H1 (cell line): ENCODE measurements at regions not wholly inside any gene's neighbourhood (a gene's known extent, or its start where the extent isn't known, plus 50 kb on each side); places are given as distances from the start of the nearest gene placed in this dataset.
A peak's percentile ranks its signal among the peaks of the same experiment; 100 is the strongest.

Experiments used
- CTCF ChIA-PET: fragments of 300-600 bp; sonication (Branson Sonifier 250); formaldehyde crosslinking; loops from one replicate; lab custom pipeline; 2021; ENCODE audit not compliant: partially characterized antibody; lab: Charles Lee
- POLR2A ChIA-PET: fragments of 300-600 bp; sonication (Branson Sonifier 250); formaldehyde crosslinking; loops from one replicate; lab custom pipeline; 2021; ENCODE audit warnings: inconsistent platforms; ENCODE audit not compliant: partially characterized antibody; lab: Charles Lee
- DNase-seq, 2 experiments: peaks; one replicate each; pipeline versions ENCODE4 v3.0.0 to v3.0.0-alpha.2; 2010 to 2022; ENCODE audit warnings: low spot score in 2 of 2, low read depth in 1 of 2, mixed read lengths in 1 of 2
- FAIRE-seq: peaks from 2 replicates; lab custom pipeline; 2011; peaks lifted over from hg19 to GRCh38; lab: Jason Lieb, UNC
- H2AFZ ChIP-seq: 2 replicates; pipeline ENCODE4 v1.8.1; 2012; ENCODE audit warnings: low read length, inconsistent platforms
- H2AK5ac ChIP-seq: 2 replicates; pipeline ENCODE4 v1.6.1; 2013; ENCODE audit warnings: low read depth, low read length
- H2BK120ac ChIP-seq: replicated peaks from 2 replicates; pipeline ENCODE3; 2013; ENCODE audit warnings: low read depth, low read length, inconsistent platforms
- H2BK12ac ChIP-seq: 2 replicates; pipeline ENCODE4 v1.6.1; 2013; ENCODE audit warnings: low read depth, low read length
- H2BK15ac ChIP-seq: 2 replicates; pipeline ENCODE4 v1.6.1; 2013; ENCODE audit warnings: low read length
- H2BK20ac ChIP-seq: 2 replicates; pipeline ENCODE4 v1.6.1; 2013; ENCODE audit warnings: low read length
- H2BK5ac ChIP-seq: 2 replicates; pipeline ENCODE4 v1.6.1; 2013; ENCODE audit warnings: low read depth, low read length
- H3K14ac ChIP-seq: 2 replicates; pipeline ENCODE4 v1.6.1; 2013; ENCODE audit warnings: inconsistent platforms; ENCODE audit not compliant: insufficient read length
- H3K18ac ChIP-seq: 2 replicates; pipeline ENCODE4 v1.6.1; 2013; ENCODE audit warnings: low read length; ENCODE audit errors: extremely low read depth
- H3K23ac ChIP-seq: 2 replicates; pipeline ENCODE4 v1.6.1; 2013; ENCODE audit warnings: inconsistent platforms; ENCODE audit not compliant: insufficient read length
- H3K23me2 ChIP-seq: 2 replicates; pipeline ENCODE4 v1.6.1; 2013; ENCODE audit warnings: low read depth, low read length
- H3K27ac ChIP-seq: 2 replicates; pipeline ENCODE4 v1.6.1; 2011; ENCODE audit warnings: low read depth, low read length, inconsistent platforms
- H3K27me3 ChIP-seq, 4 experiments: replicated peaks in 1 of 4; 1 replicate in 1 of 4; 2 replicates in 3 of 4; pipeline versions ENCODE4 v1.6.1 to v1.8.1; 2011 to 2013; ENCODE audit warnings: low read length in 3 of 4, mild to moderate bottlenecking in 3 of 4, inconsistent platforms in 2 of 4, mixed read lengths in 2 of 4, moderate library complexity in 1 of 4; ENCODE audit not compliant: control insufficient read depth in 3 of 4, insufficient read depth in 3 of 4; ENCODE audit errors: extremely low read depth in 1 of 4
- H3K36me3 ChIP-seq, 4 experiments: 2 replicates each; pipeline versions ENCODE4 v1.6.1 to v1.8.1; 2011 to 2013; ENCODE audit warnings: mild to moderate bottlenecking in 4 of 4, low read length in 3 of 4, moderate library complexity in 2 of 4, control low read depth in 1 of 4, inconsistent platforms in 1 of 4; ENCODE audit not compliant: insufficient read depth in 4 of 4, control insufficient read depth in 2 of 4
- H3K4ac ChIP-seq: replicated peaks from 2 replicates; pipeline ENCODE3; 2013; ENCODE audit warnings: low read length, low read depth, mixed read lengths, inconsistent platforms; ENCODE audit not compliant: insufficient read length
- H3K4me1 ChIP-seq, 4 experiments: replicated peaks in 1 of 4; 1 replicate in 1 of 4; 2 replicates in 3 of 4; pipeline versions ENCODE4 v1.6.1 to v1.8.1; 2011 to 2013; ENCODE audit warnings: low read length in 3 of 4, inconsistent platforms in 2 of 4, mixed read lengths in 1 of 4; ENCODE audit not compliant: insufficient read depth in 4 of 4, control insufficient read depth in 3 of 4
- H3K4me2 ChIP-seq, 2 experiments: 2 replicates each; pipeline versions ENCODE4 v1.6.1 to v1.8.1; 2011 to 2013; ENCODE audit warnings: low read depth in 2 of 2, low read length in 2 of 2, control low read depth in 1 of 2, inconsistent platforms in 1 of 2, mild to moderate bottlenecking in 1 of 2; ENCODE audit not compliant: insufficient read depth in 1 of 2
- H3K4me3 ChIP-seq, 4 experiments: fragments of 200-600, 300-600 bp in 1 of 4; sonication (generic), shearing (Covaris generic), sonication (Bioruptor Twin) in 1 of 4; 2 replicates each; pipeline versions ENCODE4 v1.5.1 to v1.8.1; 2011 to 2016; ENCODE audit warnings: low read length in 4 of 4, low read depth in 3 of 4, control low read depth in 2 of 4, inconsistent platforms in 2 of 4, mild to moderate bottlenecking in 2 of 4, mixed read lengths in 1 of 4, moderate library complexity in 1 of 4; ENCODE audit not compliant: insufficient read depth in 2 of 4; ENCODE audit errors: extremely low read depth in 1 of 4
- H3K56ac ChIP-seq: replicated peaks from 2 replicates; pipeline ENCODE3; 2013; ENCODE audit warnings: low read depth, mild to moderate bottlenecking, mixed read lengths, low read length, inconsistent platforms; ENCODE audit not compliant: insufficient read length
- H3K79me1 ChIP-seq: 2 replicates; pipeline ENCODE4 v1.6.1; 2013; ENCODE audit warnings: low read depth, low read length, control low read depth
- H3K79me2 ChIP-seq, 2 experiments: 2 replicates each; pipeline versions ENCODE4 v1.6.1 to v1.8.1; 2012 to 2013; ENCODE audit warnings: low read length in 2 of 2, mild to moderate bottlenecking in 2 of 2, inconsistent platforms in 1 of 2; ENCODE audit not compliant: insufficient read depth in 2 of 2, control insufficient read depth in 1 of 2
- H3K9ac ChIP-seq, 4 experiments: replicated peaks in 1 of 4; 1 replicate in 1 of 4; 2 replicates in 3 of 4; pipeline versions ENCODE4 v1.6.1 to v1.8.1; 2011 to 2013; ENCODE audit warnings: low read depth in 3 of 4, low read length in 3 of 4, control low read depth in 2 of 4, mild to moderate bottlenecking in 2 of 4, moderate library complexity in 2 of 4, inconsistent platforms in 1 of 4; ENCODE audit errors: extremely low read depth in 1 of 4
- H3K9me3 ChIP-seq, 2 experiments: 2 replicates each; pipeline versions ENCODE4 v1.6.1 to v1.8.1; 2012 to 2013; ENCODE audit warnings: mild to moderate bottlenecking in 2 of 2, moderate library complexity in 2 of 2, control low read depth in 1 of 2, inconsistent platforms in 1 of 2, low read depth in 1 of 2, low read length in 1 of 2, mixed read lengths in 1 of 2; ENCODE audit not compliant: insufficient read depth in 2 of 2
- H4K20me1 ChIP-seq, 2 experiments: replicated peaks in 1 of 2; 2 replicates each; pipeline versions ENCODE3 to v1.8.1; 2011 to 2013; ENCODE audit warnings: inconsistent platforms in 2 of 2, low read length in 2 of 2, mild to moderate bottlenecking in 1 of 2; ENCODE audit not compliant: insufficient read depth in 2 of 2, control insufficient read depth in 1 of 2
- H4K5ac ChIP-seq: 2 replicates; pipeline ENCODE4 v1.6.1; 2013; ENCODE audit warnings: low read length, low read depth, mixed read lengths, inconsistent platforms; ENCODE audit not compliant: insufficient read length
- H4K8ac ChIP-seq: 2 replicates; pipeline ENCODE4 v1.8.0; 2013; ENCODE audit warnings: mild to moderate bottlenecking, moderate library complexity, low read length, inconsistent platforms; ENCODE audit not compliant: insufficient read depth; ENCODE audit errors: extremely low read depth
- H4K91ac ChIP-seq: replicated peaks from 2 replicates; pipeline ENCODE3; 2013; ENCODE audit warnings: low read length, mixed read lengths, inconsistent platforms; ENCODE audit not compliant: insufficient read length
- BRCA1 ChIP-seq: IDR thresholded peaks from 2 replicates; pipeline ENCODE4 v1.6.1; 2012; ENCODE audit warnings: low read depth, low read length, improper control_type of control experiment
- CTBP2 ChIP-seq: IDR thresholded peaks from 2 replicates; pipeline ENCODE4 v1.7.0; 2011; ENCODE audit warnings: borderline replicate concordance, mild to moderate bottlenecking, moderate library complexity, mixed read lengths, low read length; ENCODE audit not compliant: insufficient read depth, insufficient read length
- FOSL1 ChIP-seq: IDR thresholded peaks from 2 replicates; pipeline ENCODE4 v1.6.1; 2011; ENCODE audit warnings: mild to moderate bottlenecking, low read depth, low read length, moderate library complexity; ENCODE audit not compliant: insufficient read depth
- SAP30 ChIP-seq: fragments of 300-600 bp; sonication (generic); IDR thresholded peaks from 2 replicates; pipeline ENCODE4 v1.7.1; 2012; ENCODE audit warnings: low read length, moderate library complexity, mild to moderate bottlenecking, inconsistent platforms; ENCODE audit not compliant: insufficient read depth, insufficient replicate concordance
- SP1 ChIP-seq: IDR thresholded peaks from 2 replicates; pipeline ENCODE4 v1.6.1; 2011; ENCODE audit warnings: low read depth, low read length
- SP2 ChIP-seq: IDR thresholded peaks from 2 replicates; pipeline ENCODE4 v1.6.1; 2012; ENCODE audit warnings: mild to moderate bottlenecking, low read length, inconsistent platforms
- TAF7 ChIP-seq: optimal IDR thresholded peaks from 2 replicates; pipeline ENCODE3; 2011; ENCODE audit warnings: low read depth, mild to moderate bottlenecking, inconsistent platforms, low read length, moderate library complexity, borderline replicate concordance
- TCF12 ChIP-seq: IDR thresholded peaks from 2 replicates; pipeline ENCODE4 v1.6.1; 2011; ENCODE audit warnings: low read depth, mild to moderate bottlenecking, low read length
- WGBS, 2 experiments: shearing (Covaris generic) in 1 of 2; methylation state at CpG; one replicate each; pipeline versions ENCODE4 v1.1.6 to v1.1.7; 2013 to 2015; ENCODE audit warnings: low lambda C conversion rate in 2 of 2, mixed read lengths in 2 of 2, inconsistent platforms in 1 of 2, low coverage in 1 of 2, missing lambda C conversion rate in 1 of 2; ENCODE audit not compliant: insufficient replicate concordance in 2 of 2, insufficient coverage in 1 of 2, insufficient read length in 1 of 2; ENCODE audit errors: extremely low coverage in 1 of 2, missing lambda C conversion rate in 1 of 2; 5-methylcytosine and 5-hydroxymethylcytosine counted together

DNA sequence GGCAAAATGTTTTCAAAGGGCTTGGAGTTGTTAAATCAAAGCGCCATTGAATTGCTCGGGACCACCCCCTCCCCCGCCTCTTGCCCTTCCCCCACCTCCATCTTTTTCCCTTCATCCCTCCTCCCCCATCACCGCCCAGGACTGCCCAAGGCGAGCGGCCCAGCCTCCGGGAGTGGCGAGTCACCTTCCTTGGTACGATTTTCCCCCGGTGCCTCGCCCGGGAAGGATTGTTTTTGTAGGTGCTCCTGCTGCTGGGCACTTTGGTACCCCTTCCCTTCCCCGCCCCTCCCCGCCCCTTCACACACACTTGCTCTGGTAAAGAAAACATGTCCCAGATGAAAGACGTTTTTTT is 61.2 kb downstream of the TMEM174 start:
- H2BK12ac ChIP-seq, result no peak overlapping the region
- no peak overlapping the region for H3K18ac ChIP-seq
- no peak overlapping the region for H2BK5ac ChIP-seq
- H3K23me2 ChIP-seq, result peaks cover 21% of the 10 kb centered on the region; the same call in 1 of the 2 replicates
- FAIRE-seq (no peak), DNase-seq (no peak)
- no peaks in the 10 kb centered on the region; a peak in 1 of 8 replicates for H3K36me3 ChIP-seq
- no peak overlapping the region for H2AFZ ChIP-seq
- no peaks in the 10 kb centered on the region; a peak in 1 of 4 replicates for H3K9me3 ChIP-seq
- H3K27me3 ChIP-seq, result peaks cover 53 to 75% (median 70%) of the 10 kb centered on the region in 4 experiments
- peaks cover 7 to 8% of the 10 kb centered on the region in 2 experiments for H4K20me1 ChIP-seq
- no peak overlapping the region for H3K4ac ChIP-seq
- H3K9ac ChIP-seq, result no peak overlapping the region
- H3K4me2 ChIP-seq, result peak overlapping the region; percentile 80 to 91
- H4K8ac ChIP-seq, result no peak overlapping the region
- H2BK15ac ChIP-seq, result no peak overlapping the region
- H3K4me3 ChIP-seq, result peak overlapping the region; percentile 18 to 62 (median 40); a peak in 5 of 8 replicates
- H3K14ac ChIP-seq, result no peak overlapping the region
- no peak overlapping the region for H2BK20ac ChIP-seq
- ChIA-PET CTCF (interaction anchor here (1.0 to 7.1 kb wide), 4 partner anchors 16 to 213 kb away, joined by 3 to 90 read pairs (median 10); no protein-coding TSS in a partner anchor), POLR2A (interaction anchor here (1.0 to 2.9 kb wide), 2 partner anchors 18 to 63 kb away, joined by 3 to 14 read pairs; no protein-coding TSS in a partner anchor)
- no peak overlapping the region for H4K91ac ChIP-seq
- H3K27ac ChIP-seq, result no peak overlapping the region
- H2BK120ac ChIP-seq, result no peak overlapping the region
- peaks cover 4 to 30% (median 20%) of the 10 kb centered on the region in 4 experiments for H3K4me1 ChIP-seq
- no peak overlapping the region for H2AK5ac ChIP-seq
- H3K79me2 ChIP-seq, result no peaks in the 10 kb centered on the region
- no peaks in the 10 kb centered on the region for H3K79me1 ChIP-seq
- WGBS, 2 experiments, result 0% methylated on average over 5 of the region's 15 CpGs; no CpG with 5 or more reads in 1 of the 2 experiments
- TF ChIP-seq TCF12, result no peak
- no peak for TF ChIP-seq FOSL1
- TF ChIP-seq BRCA1, result no peak
- no peak for TF ChIP-seq SAP30
- TF ChIP-seq CTBP2, result no peak
- TF ChIP-seq TAF7, result no peak
- TF ChIP-seq SP2, result no peak
- TF ChIP-seq SP1, result no peak
- H4K5ac ChIP-seq, result no peak overlapping the region
- H3K56ac ChIP-seq, result no peak overlapping the region
- H3K23ac ChIP-seq, result no peak overlapping the region
